ENCODE measurements at regions not wholly inside any gene's neighbourhood (a gene's known extent, or its start where the extent isn't known, plus 50 kb on each side); places are given as distances from the start of the nearest gene placed in this dataset.
"Not testable (repeated sequence)": the region's sequence is repeated elsewhere in the genome, so short reads cannot be mapped to it uniquely, and the experiment has no call there.

GRCh38 chr16:22653876-22654275 lies 143.2 kb downstream of the NPIPB5 start:
- no peak for DNase-seq

GRCh38 chr16:22656573-22656972 lies 145.9 kb downstream of the NPIPB5 start:
- DNase-seq: not testable (repeated sequence)

DNA sequence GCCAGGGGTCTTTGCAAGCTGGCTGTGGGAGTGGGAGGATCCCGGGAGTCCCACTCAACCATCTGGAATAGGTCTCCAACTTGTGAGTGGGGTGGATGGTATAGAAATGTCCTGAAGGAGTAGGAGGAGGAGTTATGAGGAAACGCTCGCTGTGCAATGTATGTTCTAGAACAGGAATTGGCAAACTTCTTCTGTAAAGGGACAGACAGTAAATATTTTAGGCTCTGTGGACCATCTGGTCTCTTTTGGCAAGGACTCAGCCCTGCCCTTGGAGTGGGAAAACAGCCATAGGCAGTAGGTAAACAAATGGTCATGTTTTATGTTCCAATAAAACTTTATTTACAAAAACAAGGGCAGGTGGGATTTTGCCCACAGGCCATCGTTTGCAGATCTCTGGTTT lies 149.2 kb downstream of the NPIPB5 start:
- no peak for DNase-seq

DNA sequence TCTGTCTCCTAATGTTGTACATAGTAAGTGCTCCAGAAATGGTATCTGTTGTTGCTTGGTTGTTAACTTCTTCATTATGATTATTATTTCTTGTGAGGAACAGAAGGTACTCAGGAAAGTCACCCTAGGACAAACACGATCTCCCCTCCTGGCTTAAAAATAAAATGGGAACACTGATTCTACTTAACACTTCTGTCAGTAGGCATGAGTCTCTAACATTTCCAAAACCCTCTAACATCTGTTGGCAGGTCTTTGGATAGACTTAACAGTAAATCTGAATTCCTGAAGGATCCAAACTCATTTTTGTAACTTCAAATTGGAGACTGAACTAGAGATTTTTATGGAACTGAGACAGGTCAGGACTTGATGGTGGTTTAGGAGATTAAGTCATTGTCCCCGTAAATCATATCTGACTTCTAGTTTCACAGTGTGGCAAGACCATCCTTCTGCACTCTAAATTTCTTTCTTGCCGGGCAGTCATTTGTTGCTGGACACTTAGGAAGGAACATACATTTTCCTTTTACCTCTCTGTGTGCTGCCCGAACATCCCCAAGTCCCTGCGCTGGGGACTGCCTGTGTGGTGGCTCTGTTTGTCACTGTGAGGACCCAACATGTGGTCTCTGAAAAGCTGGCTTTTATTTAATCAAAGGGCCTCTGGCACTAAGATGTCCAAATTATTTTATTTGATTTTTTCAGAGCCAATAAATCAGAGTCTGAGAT lies 149.9 kb downstream of the NPIPB5 start:
- DNase-seq: no peak

DNA sequence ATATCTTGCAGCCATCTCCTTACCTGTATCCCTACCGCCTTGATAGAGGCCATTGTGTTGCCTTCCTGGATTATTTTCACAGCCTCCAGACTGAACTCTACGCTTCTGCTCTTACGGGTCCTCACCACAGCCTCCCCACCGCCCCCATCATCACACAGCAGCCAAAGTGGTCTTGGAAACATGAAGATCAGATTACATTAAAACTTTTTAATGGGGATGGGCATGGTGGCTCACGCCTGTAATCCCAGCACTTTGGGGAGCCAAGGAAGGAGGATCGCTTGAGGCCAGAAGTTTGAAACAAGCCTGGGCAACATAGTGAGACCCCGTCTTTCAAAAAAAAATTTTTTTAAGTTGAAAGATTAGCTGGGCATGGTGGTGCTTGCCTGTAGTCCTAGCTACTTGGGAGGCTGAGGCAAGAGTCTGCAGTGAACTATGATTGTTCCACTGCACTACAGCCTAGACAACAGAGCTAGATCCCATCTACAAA lies 150.5 kb downstream of the NPIPB5 start:
- DNase-seq: no peak

GRCh38 chr16:22662958-22663357 lies 151.0 kb upstream of the HS3ST2 start:
- not testable (repeated sequence) for DNase-seq

DNA sequence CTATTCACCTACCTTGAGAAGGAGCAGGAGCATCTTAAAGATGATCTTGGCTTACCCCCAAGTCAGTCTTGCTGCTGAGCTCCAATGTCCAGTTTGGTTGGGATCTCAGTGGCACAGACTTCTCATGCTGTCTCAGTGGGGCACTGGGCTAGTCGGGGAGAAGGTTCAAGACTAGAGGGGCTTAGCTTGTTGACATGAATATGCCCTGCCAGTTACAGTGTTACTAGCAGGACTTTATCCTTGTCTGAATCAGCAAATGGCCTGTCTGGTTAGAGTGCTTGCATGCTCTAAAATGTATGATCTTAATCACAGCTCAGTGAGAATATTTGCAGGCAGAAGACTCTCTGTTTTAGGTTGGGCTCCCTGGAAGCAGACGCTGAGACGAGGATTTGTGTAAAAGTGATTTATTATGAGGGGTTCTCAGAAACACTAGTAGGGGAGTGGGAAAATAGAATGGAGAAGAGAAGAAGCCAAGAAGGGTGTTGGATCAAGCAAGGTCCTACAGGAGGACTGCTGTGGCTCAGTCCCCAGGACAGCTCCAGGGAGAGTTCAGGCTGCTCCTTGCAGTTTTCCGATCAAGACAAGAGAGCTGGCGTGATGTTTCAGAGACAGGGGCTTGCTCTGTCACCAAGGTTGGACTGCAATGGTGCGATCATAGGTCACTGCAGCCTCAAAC lies 150.4 kb upstream of the HS3ST2 start:
- DNase-seq: no peak

DNA sequence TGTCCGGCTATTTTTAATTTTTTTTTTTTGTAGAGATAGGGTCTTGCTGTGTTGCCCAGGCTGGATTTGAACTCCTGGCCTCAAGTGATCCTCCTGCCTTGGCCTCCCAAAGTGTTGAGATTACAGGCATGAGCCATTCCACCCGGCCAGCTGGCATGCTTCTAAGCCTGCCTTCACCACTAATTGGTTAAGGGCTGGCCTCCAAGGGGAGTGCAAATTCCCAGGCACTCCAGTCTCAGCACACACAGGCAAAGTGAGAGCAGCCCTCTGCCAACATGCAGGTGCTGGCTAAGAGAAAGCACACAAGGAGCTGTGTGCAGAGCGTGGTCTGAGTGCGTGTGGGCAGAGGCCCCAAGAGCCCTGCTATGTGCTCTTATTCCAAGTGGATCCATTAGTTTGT lies 149.8 kb upstream of the HS3ST2 start:
- DNase-seq: no peak

DNA sequence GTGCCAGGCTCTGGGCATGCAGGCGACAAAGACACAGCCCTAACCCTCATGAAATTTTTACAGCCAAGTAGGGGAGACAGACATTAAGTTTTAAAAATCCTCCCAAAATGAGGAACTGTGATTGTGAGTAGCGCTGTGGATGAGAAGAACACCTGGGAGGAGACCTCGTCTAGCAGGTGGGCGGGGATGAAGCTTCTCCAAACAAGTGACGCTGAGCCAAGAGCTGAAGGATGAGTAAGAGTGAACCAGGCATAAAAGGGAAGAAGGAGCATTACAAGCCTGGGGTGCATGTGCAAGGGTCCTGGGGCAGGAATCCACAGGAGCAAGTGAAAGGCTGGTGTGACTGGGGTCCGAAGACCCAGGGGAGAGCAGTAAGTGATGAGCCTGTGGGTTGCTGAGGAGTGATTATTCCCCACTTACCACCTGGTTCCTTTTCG lies 149.4 kb upstream of the HS3ST2 start:
- no peak for DNase-seq

- no peak for DNase-seq
These were observed 148.7 kb upstream of the HS3ST2 start for GRCh38 chr16:22665048-22665797.

DNA sequence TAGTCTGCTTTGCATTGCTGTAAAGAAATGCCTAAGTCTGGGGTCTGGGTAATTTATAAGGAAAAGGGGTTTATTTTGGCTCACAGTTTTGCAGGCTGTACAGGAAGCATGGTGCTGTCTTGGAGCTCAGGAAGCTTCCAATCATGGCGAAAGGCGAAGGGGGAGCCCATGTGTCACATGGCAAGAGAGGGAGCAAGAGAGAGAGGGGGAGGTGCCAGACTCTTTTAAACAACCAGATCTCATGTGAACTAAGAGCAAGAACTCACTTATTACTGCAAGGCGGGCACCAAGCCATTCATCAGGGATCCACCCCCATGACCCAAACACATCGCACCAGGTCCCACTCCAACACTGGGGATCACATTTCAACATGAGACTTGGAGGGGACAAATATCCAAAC lies 148.2 kb upstream of the HS3ST2 start:
- DNase-seq: no peak

- no peak for DNase-seq
These were observed 145.6 kb upstream of the HS3ST2 start for GRCh38 chr16:22668318-22668717.

GRCh38 chr16:22670044-22670536 lies 143.9 kb upstream of the HS3ST2 start:
- no peak for DNase-seq

DNA sequence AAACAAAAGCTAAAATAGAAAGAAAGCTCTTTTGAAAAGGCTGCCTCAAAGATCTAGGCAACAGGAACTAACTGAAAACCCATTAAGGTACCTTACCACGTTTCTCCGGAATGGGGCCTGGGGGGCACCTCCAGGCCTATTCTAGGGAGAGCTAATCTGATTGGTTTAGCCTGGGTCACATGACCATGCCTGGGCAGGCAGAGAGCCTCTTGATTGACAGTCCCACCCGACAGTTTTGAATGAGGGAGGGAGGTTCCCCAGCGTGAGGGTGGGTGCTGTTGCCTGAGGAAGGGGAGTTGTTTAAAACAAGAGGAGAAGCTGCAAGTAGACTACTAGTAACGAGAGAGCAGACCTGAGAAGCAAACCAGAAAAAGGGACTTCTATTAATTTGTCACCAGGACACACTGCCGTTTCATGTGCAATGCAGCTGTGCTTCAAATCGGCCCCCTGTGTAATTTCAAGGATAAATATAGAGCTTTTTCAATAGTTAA lies 143.4 kb upstream of the HS3ST2 start:
- peak; percentile 30 for DNase-seq

DNA sequence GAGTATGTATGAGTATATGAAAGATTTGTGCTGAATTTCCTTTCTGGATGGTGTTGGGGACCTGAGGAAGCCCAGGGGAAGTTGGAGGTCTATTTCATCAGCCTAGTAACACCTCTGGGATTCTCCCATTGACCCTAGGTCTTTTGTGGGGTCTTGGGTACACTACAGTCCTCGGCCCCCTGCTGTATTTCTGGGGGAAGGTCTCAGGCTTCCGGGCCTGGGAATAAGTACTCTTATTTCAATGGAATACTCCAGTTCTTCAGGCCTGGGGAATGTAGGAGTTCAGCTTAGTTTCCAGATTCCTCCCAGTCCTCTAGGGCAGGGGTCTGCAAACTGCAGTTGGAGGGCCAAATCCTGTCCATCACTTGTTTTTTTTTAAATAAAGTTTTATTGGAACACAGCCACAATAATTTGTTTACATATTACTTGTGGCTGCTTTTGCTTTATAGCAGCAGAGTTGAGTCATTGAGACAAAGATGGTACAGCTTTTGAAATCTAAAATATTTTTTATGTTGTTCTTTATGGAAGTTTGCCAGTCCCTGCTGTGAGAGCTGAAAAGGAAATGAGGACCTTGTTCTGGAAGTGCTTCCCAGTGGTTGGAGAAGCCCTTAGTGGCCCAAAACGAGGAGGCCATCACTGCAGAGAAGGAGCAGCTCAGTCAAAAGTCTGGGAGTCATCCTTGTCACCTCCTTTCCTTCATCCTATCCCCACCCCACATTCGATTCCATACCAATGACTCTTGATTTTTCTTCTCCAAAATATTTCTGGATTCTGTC lies 142.5 kb upstream of the HS3ST2 start:
- no peak for DNase-seq

DNA sequence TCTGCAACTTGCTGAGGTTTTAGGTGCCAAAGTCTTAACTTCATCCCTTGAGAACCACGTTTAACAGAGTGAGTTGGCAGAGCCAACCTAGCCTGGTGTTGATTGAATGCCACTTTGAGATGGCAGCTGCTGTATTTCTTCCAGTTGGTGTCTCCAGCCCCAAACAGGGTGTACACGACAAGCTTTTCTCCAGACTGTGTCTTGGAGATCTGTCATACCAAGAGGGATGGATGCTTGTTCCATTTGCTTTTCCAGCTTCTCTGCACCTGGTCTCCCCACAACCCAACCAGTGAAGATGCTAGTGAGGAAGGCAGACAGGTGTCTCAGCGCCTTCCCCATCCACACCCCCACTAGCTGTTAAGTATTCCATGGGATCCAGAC lies 141.1 kb upstream of the HS3ST2 start:
- DNase-seq: no peak

DNA sequence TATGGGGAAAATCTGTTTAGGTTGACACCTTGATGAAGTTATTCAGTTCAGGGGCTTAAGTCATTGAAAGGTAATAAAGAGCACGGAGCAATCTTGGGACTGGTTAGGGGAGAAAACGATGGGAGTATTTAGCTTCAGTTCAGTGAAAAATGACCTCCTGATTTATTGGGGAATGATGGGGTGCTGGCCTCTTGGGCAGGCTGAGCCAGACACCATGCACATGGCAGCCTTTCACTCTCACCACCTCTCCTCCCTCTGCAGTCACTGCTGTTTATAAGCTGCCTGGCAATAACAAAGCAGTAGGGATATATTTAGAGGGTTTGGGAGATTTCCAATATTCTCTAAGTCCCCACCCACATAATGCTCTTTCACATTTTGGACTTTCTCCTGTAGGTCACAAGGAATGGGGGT lies 140.5 kb upstream of the HS3ST2 start:
- no peak for DNase-seq

DNA sequence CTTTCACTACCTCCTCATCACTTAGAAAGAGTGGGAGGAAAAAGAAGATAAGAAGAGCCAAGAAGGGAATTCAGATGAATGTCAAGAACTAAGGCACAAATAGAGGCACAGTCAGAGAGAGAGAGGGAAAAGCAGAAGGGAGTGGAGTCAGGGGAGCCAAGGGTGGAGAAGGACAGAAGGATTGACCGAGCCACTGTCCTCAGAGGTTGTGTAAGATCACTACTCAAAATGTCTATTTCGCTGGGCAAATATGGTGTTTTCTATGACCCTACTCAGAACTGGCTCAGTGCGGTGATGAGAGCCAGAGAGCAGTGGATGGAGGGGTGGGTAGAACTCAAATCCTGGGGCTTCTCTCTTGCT lies 139.2 kb upstream of the HS3ST2 start:
- DNase-seq: no peak

DNA sequence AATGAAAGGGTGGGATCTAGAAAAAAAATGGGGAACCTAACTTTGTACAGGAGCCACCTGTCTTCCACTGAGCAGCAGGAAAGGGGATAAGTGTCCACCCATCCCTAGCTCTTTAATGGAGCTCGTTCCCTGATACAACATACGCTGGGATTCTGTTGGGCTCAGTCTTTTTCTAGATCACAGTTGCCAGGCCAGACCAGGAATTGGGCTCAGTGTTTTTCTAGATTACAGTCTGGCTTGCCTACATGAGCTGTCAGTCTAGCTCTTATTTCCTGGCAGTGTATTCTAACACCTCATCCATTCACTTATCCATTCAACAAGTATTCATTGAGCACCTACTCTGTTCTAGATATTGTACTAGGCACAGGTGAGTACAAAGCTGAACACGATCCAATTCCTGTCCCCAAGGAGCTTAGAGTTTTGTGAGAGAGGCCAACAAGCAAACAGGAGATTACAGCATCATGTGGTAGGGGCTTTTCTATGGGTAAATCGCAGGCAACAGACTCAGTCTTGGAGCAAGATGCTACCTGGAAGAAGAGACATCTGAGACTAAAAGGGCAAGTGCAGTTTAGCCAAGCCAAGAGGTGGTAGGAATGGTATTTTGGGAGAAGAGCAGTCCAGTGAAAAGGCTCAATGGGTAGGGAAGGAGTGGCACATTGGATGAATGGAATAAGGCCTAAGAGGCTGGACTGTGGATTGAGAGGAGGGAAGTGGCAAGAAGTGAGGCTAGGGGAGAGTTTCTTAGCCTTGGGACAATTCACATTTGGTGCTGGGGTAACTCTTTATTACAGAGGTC lies 138.0 kb upstream of the HS3ST2 start:
- DNase-seq: no peak

GRCh38 chr16:22677024-22677830 lies 136.7 kb upstream of the HS3ST2 start:
- DNase-seq: no peak

Measured in muscle of arm (tissue), 1 donor.